ENCODE measurements at regions not wholly inside any gene's neighbourhood (a gene's known extent, or its start where the extent isn't known, plus 50 kb on each side); places are given as distances from the start of the nearest gene placed in this dataset.
"Not testable (repeated sequence)": the region's sequence is repeated elsewhere in the genome, so short reads cannot be mapped to it uniquely, and the experiment has no call there.

DNA sequence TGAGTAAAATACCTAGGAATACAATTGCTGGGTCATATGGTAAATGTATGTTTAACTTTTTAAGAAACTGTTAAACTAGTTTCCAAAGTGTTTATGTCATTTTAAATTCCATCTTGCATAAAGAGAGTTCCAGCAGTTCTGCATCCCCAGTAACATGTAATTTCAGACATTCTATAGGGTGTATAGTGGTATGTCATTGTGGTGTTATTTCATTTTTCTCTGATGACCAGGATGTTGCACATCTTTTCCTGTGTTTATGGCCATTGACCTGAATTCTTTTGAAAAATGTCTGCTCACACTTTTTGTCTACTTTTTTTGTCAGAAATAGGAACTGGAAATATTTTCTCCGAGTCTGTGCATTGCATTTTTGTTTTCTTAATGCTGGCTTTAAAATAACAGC, 128.9 kb downstream of the TMEM200A start:
- H3K9me3 ChIP-seq: no peaks in the 10 kb centered on the region
- H3K4me1 ChIP-seq: no peaks in the 10 kb centered on the region
- no peaks in the 10 kb centered on the region for H3K36me3 ChIP-seq
- no peak overlapping the region for H3K4me3 ChIP-seq
- DNase-seq: no peak
- H3K27ac ChIP-seq: no peak overlapping the region
- TF ChIP-seq, protein P1, sequence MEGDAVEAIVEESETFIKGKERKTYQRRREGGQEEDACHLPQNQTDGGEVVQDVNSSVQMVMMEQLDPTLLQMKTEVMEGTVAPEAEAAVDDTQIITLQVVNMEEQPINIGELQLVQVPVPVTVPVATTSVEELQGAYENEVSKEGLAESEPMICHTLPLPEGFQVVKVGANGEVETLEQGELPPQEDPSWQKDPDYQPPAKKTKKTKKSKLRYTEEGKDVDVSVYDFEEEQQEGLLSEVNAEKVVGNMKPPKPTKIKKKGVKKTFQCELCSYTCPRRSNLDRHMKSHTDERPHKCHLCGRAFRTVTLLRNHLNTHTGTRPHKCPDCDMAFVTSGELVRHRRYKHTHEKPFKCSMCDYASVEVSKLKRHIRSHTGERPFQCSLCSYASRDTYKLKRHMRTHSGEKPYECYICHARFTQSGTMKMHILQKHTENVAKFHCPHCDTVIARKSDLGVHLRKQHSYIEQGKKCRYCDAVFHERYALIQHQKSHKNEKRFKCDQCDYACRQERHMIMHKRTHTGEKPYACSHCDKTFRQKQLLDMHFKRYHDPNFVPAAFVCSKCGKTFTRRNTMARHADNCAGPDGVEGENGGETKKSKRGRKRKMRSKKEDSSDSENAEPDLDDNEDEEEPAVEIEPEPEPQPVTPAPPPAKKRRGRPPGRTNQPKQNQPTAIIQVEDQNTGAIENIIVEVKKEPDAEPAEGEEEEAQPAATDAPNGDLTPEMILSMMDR (IDR thresholded peaks at IDR 0.05): no peak
- TF ChIP-seq POLR2A (IDR thresholded peaks at IDR 0.05): no peak
- no peaks in the 10 kb centered on the region for H3K27me3 ChIP-seq

GRCh38 chr6:130500693-130501092, 134.9 kb downstream of the TMEM200A start:
- no peaks in the 10 kb centered on the region for H3K36me3 ChIP-seq
- DNase-seq: no peak
- no peak overlapping the region for H3K4me3 ChIP-seq
- TF ChIP-seq, protein P1 (IDR thresholded peaks at IDR 0.05): no peak
- no peak for TF ChIP-seq POLR2A (IDR thresholded peaks at IDR 0.05)
- H3K27ac ChIP-seq: no peak overlapping the region
- H3K4me1 ChIP-seq: no peaks in the 10 kb centered on the region
- H3K27me3 ChIP-seq: no peaks in the 10 kb centered on the region
- no peaks in the 10 kb centered on the region for H3K9me3 ChIP-seq

DNA sequence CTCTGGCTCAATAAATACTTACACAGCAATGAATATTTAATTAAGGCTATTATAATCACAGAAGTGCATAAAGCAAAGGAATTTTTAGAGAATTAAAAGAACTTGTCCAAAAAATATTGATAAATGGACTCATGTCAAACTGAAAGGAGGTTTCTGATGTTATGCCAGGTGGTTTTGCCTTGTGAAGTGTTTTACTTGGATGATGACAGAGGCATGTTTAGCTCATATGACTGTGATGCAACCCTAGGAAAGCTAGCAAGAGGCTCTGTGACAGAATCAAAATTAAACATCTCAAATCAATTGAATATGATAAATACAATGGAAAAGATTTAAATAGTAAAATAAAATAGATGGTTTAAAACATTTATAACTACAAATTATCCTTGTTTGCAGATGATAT, 137.3 kb downstream of the TMEM200A start:
- H3K27me3 ChIP-seq: no peaks in the 10 kb centered on the region
- no peaks in the 10 kb centered on the region for H3K36me3 ChIP-seq
- no peak overlapping the region for H3K27ac ChIP-seq
- H3K9me3 ChIP-seq: no peaks in the 10 kb centered on the region
- no peak for TF ChIP-seq POLR2A (IDR thresholded peaks at IDR 0.05)
- TF ChIP-seq, protein P1 (IDR thresholded peaks at IDR 0.05): no peak
- H3K4me1 ChIP-seq: no peaks in the 10 kb centered on the region
- no peak overlapping the region for H3K4me3 ChIP-seq
- no peak for DNase-seq

DNA sequence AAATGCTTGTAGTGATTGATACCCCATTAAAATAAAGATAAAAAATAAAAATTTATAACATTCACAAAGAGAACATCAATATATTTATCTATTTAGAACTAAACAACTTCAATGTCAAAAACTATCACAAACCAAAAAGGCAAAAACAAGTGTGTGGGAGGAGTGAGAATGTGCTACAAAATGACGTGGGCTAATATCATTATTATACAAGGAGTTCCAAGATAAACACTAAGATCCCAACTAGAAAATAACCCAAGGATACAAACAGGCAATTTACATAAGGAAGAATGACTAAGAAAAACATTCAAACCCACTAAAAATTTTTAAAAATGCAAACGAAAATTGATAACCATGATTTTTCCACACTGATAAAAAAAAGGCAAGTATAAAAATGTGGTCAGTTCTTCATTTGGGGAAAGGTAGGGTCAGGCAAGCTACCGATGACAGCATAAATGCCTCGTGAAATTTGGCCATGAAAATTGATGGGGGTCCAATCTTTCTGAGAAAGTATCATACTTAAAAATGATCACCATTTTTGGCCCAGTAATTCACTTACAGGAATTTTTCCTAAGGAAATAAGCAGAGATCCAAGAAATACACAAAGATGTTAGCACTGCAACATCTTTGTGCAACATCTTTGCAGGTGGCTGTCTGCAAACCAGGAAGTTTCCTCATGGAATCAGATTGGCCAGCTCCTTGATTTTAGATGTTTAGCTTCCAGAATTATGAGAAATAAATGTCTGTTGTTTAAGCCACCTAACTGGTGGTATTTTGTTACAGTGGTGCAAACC, 140.2 kb downstream of the TMEM200A start:
- H3K4me3 ChIP-seq: no peak overlapping the region
- no peak overlapping the region for H3K27ac ChIP-seq
- no peaks in the 10 kb centered on the region for H3K9me3 ChIP-seq
- H3K27me3 ChIP-seq: no peaks in the 10 kb centered on the region
- TF ChIP-seq, protein P1 (IDR thresholded peaks at IDR 0.05): no peak
- TF ChIP-seq POLR2A (IDR thresholded peaks at IDR 0.05): no peak
- DNase-seq: no peak
- H3K36me3 ChIP-seq: no peaks in the 10 kb centered on the region
- H3K4me1 ChIP-seq: no peaks in the 10 kb centered on the region

DNA sequence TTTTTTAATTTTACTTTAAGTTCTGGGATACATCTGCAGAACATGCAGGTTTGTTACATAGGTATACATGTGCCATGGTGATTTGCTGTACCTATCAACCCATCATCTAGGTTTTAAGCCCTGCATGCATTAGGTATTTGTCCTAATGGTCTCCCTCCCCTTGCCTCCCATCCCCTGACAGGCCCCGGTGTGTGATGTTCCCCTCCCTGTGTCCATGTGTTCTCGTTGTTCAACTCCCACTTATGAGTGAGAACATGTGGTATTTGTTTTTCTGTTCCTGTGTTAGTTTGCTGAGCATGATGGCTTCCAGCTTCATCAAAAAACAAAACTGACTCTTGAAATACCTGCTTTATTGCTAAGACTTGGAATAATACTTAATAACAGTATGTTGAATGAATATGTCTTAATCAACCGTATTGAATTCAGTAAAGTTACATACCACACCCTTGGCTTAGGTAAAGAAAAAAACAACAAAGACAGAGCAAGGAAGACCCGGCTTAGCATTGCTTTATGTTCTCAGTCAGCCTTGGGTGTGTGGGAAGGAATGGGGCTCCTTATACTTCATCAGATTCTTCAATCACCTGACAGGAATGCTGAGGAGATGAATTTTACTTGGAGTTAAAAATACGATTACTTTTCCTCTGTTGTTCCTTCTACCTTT, 141.3 kb downstream of the TMEM200A start:
- not testable (repeated sequence) for H3K4me3 ChIP-seq, H3K27me3 ChIP-seq, DNase-seq, H3K27ac ChIP-seq, H3K36me3 ChIP-seq, H3K4me1 ChIP-seq, H3K9me3 ChIP-seq

DNA sequence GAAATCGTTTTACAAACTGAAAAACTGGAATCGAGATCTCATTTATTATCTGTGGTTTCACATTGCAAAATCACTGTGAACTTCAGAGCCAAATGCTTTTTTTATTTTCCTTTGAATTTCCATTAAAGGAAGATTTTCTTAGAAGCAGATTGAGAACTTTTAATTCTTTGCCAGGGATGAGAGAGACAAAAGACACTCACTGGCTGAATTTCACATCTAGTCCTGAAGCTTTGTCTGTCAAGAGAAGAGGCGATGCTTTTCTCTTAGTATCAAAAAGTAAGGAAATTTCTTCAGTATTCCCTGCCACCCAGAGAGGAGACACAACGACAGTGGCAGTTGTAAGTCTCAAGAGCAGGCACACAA, 141.8 kb downstream of the TMEM200A start:
- no peaks in the 10 kb centered on the region for H3K36me3 ChIP-seq
- no peaks in the 10 kb centered on the region for H3K4me1 ChIP-seq
- TF ChIP-seq POLR2A (IDR thresholded peaks at IDR 0.05): no peak
- TF ChIP-seq, protein P1 (IDR thresholded peaks at IDR 0.05): no peak
- H3K27ac ChIP-seq: no peak overlapping the region
- no peak for DNase-seq
- H3K4me3 ChIP-seq: no peak overlapping the region
- no peaks in the 10 kb centered on the region for H3K27me3 ChIP-seq
- no peaks in the 10 kb centered on the region for H3K9me3 ChIP-seq
